GM12865 (cell line): ENCODE measurements at regions not wholly inside any gene's neighbourhood (a gene's known extent, or its start where the extent isn't known, plus 50 kb on each side); places are given as distances from the start of the nearest gene placed in this dataset.
"Not testable (repeated sequence)": the region's sequence is repeated elsewhere in the genome, so short reads cannot be mapped to it uniquely, and the experiment has no call there.

ENCODE experiments used
- DNase-seq: peaks from one replicate; pipeline ENCODE4 v3.0.0; 2010; ENCODE audit warnings: low read depth
- H3K4me3 ChIP-seq: 2 replicates; pipeline ENCODE4 v1.5.1; 2011; ENCODE audit warnings: mild to moderate bottlenecking, low read depth, low read length, control low read depth
- TF ChIP-seq, protein P1 (sequence below): IDR thresholded peaks from 2 replicates; pipeline ENCODE4 v1.5.1; 2011; ENCODE audit warnings: low read length, control low read depth, low read depth, inconsistent platforms; ENCODE audit not compliant: insufficient read depth; ENCODE audit errors: missing control alignments

DNA sequence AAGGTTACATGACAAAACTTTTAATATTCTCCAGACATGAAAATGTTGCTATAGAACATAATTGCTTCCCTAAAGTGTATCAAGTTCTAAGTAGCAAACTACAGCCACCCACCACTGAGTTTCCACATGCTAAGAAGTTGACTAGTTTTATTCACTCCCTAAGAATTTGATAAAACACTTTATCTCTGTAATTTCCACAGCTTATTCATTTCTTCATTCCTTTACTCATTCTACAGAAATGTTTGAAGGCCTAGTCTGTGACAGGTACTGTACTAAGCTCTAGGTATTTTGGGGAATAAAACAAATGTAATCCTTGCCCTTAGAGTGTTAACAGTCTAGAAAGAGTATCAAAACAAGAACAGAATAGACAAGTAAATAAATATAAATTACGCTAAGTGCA lies 101.8 kb upstream of the DIAPH3 start:
- no peak overlapping the region for H3K4me3 ChIP-seq
- TF ChIP-seq, protein P1, sequence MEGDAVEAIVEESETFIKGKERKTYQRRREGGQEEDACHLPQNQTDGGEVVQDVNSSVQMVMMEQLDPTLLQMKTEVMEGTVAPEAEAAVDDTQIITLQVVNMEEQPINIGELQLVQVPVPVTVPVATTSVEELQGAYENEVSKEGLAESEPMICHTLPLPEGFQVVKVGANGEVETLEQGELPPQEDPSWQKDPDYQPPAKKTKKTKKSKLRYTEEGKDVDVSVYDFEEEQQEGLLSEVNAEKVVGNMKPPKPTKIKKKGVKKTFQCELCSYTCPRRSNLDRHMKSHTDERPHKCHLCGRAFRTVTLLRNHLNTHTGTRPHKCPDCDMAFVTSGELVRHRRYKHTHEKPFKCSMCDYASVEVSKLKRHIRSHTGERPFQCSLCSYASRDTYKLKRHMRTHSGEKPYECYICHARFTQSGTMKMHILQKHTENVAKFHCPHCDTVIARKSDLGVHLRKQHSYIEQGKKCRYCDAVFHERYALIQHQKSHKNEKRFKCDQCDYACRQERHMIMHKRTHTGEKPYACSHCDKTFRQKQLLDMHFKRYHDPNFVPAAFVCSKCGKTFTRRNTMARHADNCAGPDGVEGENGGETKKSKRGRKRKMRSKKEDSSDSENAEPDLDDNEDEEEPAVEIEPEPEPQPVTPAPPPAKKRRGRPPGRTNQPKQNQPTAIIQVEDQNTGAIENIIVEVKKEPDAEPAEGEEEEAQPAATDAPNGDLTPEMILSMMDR = no peak
- DNase-seq = no peak

DNA sequence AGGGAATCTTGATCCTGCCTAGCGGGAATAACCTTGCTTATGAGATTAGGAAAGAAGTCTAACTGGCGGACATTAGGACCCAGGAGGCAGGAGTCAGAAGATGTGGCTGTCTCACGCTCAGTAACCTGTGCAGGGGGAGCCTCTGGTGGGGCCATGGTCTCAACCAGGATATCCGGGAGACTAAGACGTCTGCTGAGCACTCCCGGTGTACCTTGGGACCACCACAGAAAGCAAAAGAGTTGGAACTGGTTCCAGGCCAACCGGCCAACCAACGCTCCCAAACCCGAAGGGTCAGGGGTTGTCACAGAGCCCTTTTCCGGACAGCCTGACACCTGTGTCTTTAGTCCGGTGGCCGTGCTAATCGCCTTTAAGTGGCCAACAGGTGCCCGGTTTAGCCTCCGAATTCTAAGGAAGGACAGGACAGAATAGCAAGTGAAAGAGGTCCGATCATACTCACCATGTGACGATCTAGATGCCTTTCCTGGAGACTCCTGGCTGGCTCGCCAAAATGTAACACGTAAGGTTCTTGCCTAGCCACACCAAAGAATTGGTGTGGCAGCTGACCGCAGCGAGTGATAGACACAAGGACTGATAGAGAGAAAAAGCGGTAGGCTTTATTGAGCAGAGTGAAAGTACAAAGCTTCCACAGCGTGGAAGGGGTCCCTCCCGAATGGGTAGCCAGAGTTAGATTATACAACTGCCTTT lies 103.9 kb upstream of the DIAPH3 start:
- DNase-seq = no peak
- TF ChIP-seq, protein P1 = no peak

DNA sequence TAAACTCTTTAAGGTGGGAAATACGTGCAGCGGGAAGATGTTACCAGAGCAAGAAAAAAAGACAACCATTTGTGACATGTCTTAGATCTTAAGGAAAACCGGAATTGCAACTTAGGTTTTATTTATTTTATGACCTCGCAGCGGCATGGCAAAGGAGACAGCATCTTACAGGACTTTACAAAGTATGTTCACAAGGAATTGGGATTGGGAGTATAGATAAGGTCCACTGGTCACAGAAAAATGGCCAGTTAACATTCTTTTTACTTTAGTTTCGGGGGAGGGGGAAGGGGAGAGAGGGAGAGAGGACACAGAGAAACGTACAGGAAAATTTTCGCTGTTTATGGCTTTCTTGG lies 104.5 kb upstream of the DIAPH3 start:
- DNase-seq = no peak
- TF ChIP-seq, protein P1 = no peak
- no peak overlapping the region for H3K4me3 ChIP-seq

More for the DNA sequence above, 103.9 kb upstream of the DIAPH3 start:
- H3K4me3 ChIP-seq = no peak overlapping the region

DNA sequence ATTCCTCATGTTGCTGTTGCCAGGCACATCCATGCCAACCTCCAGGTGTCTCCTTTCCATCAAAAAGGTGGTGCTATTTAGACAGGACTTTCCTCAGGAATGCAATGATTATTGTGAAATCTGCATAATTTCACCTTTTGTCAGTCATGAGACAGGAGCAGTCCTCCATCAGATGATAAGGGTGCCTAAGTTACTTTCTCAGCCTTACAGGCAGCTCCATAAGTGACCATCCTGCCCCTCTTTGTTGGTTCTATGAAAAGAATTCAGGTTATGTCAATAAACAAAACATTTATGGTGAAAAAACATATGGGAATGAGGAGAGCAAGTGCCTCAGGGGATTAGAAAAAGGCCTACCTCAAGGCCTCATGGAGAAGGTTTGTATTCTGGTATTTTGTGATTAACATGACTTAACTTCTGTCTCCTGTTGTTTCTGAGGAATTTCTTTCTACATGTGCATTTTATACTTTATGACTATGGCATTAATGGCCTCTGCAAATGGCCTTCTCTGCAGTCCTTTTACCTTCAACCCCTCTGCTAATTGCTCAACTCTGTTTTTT lies 110.3 kb upstream of the DIAPH3 start:
- no peak overlapping the region for H3K4me3 ChIP-seq
- TF ChIP-seq, protein P1 = no peak
- DNase-seq = no peak

DNA sequence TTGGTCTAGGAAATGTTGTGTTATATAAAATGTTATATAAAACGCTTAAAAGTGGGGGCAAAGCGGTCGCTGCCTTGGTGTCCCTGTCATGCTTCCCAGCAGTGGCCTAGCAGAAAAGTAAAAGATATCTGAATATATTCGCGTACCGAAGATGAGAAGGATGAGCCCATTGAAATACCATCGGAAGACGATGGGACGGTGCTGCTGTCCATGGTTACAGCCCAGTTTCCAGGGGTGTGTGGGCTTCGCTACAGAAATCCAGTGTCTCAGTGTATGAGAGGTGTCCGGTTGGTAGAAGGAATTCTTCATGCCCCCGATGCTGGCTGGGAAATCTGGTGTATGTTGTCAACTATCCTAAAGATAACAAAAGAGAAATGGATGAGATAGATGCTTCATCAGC lies 110.9 kb upstream of the DIAPH3 start:
- TF ChIP-seq, protein P1 = no peak
- DNase-seq = no peak
- no peak overlapping the region for H3K4me3 ChIP-seq

DNA sequence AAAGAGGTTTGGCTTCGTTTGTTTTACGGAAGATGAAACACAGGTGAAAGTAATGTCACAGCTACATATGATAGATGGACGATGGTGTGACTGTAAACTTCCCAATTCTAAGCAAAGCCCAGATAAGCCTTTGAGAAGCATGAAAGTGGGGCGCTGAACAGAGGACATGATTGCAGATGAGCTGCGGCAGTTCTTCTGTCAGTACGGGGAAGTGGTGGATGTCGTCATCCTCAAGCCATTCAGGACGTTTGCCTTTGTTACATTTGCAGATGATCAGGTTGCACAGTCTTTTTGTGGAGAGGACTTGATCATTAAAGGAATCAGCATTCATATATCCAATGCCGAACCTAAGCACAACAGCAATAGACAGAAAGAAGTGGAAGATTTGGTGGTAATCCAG lies 111.5 kb upstream of the DIAPH3 start:
- H3K4me3 ChIP-seq = no peak overlapping the region
- DNase-seq = no peak
- TF ChIP-seq, protein P1 = no peak

DNA sequence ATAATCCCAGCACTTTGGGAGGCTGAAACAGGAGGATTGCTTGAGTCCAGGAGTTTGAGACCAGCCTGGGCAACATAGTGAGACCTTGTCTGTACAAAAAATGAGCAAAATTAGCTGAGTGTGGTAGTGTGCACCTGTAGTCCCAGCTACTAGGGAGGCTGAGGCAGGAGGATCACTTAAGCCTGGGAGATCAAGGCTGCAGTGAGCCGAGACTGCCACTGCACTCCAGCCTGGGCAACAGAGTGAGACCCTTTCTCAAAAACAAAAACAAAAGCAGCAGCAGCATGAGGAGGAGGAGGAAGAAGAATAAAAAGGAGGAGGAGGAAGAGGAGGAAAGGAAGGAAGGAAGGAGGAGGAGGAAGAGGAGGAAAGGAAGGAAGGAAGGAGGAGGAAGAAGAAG lies 116.5 kb upstream of the TDRD3 start:
- DNase-seq, H3K4me3 ChIP-seq: not testable (repeated sequence)
